ENCODE measurements at regions not wholly inside any gene's neighbourhood (a gene's known extent, or its start where the extent isn't known, plus 50 kb on each side); places are given as distances from the start of the nearest gene placed in this dataset.

DNA sequence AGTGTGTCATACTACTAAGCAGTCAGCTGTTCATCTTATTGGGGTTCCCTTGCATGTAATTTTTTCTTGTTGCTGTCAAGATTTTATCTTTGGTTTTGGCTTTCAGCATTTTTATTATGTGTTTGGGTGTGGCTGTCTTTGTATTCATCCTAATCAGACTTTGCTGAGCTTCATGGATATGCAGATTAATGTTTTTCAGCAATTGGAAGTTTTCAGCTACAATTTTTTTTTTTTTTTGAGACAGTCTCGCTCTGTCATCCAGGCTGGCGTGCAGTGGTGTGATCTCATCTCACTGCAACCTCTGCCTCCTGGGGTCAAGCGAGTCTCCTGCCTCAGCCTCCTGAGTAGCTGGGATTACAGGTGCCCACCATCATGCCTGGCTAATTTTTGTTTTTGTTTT, 108.8 kb downstream of the BARX1 start:
- H3K4me1 ChIP-seq (ENCODE audit: control insufficient read depth, extremely low read depth, insufficient read depth, low read length): no peaks in the 10 kb centered on the region
- no peak overlapping the region for H3K9ac ChIP-seq (ENCODE audit: insufficient read depth, low read length)
- H2AFZ ChIP-seq (ENCODE audit: low read length): no peak overlapping the region
- H3K27me3 ChIP-seq (ENCODE audit: control insufficient read depth, insufficient read depth, low read length): no peaks in the 10 kb centered on the region
- H3K36me3 ChIP-seq (ENCODE audit: control insufficient read depth, insufficient read depth, low read length): no peaks in the 10 kb centered on the region
- H3K79me2 ChIP-seq (ENCODE audit: control insufficient read depth, insufficient read depth, low read length): no peaks in the 10 kb centered on the region
- no peak overlapping the region for H3K4me3 ChIP-seq (replicated peaks in 1 of 4; ENCODE audit: control extremely low read depth in 1 of 4, insufficient read depth in 1 of 4, low read depth in 3 of 4, low read length in 4 of 4)
- no peak for DNase-seq (ENCODE audit: low read depth in 2 of 2)
- no peaks in the 10 kb centered on the region for H3K9me3 ChIP-seq (ENCODE audit: control insufficient read depth, insufficient read depth, low read depth, low read length)
- no peak overlapping the region for H3K27ac ChIP-seq (ENCODE audit: insufficient read depth, low read length)
- no peak for TF ChIP-seq EZH2 (IDR thresholded peaks at IDR 0.05; ENCODE audit: low read length, missing control alignments)
- no peak for TF ChIP-seq CTCF (conservative IDR thresholded peaks at IDR 0.05 in 1 of 2, IDR thresholded peaks at IDR 0.05 in 1 of 2; ENCODE audit: low read depth in 1 of 2, low read length in 2 of 2)
- H3K4me2 ChIP-seq (ENCODE audit: extremely low read depth, insufficient read depth, low read length): no peak overlapping the region
- no peaks in the 10 kb centered on the region for H4K20me1 ChIP-seq (ENCODE audit: control insufficient read depth, extremely low read depth, insufficient read depth, low read length)

DNA sequence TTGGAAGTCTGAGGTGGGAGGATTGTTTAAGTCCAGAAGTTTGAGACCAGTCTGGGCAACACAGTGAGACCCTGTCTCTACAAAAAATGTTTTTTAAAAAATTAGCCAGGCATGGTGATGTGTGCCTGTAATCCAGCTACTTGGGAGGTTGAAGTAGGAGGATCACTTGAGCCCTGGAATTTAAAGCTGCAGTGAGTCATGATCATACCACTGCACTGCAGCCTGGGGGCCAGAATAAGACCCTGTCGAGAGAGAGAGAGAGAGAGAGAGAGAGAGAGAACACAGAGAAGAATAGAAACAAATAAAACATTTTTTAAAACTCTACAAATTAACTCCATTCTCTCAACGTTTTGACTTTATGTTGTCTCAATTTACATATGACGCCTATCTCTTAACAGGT, 111.8 kb downstream of the BARX1 start:
- Histone ChIP-seq H4K20me1 (ENCODE audit: control insufficient read depth, extremely low read depth, insufficient read depth, low read length) (no peaks in the 10 kb centered on the region), H3K27ac (ENCODE audit: insufficient read depth, low read length) (no peak overlapping the region), H3K4me2 (ENCODE audit: extremely low read depth, insufficient read depth, low read length) (no peak overlapping the region), H3K4me3 (replicated peaks in 1 of 4; ENCODE audit: control extremely low read depth in 1 of 4, insufficient read depth in 1 of 4, low read depth in 3 of 4, low read length in 4 of 4) (no peak overlapping the region), H3K36me3 (ENCODE audit: control insufficient read depth, insufficient read depth, low read length) (no peaks in the 10 kb centered on the region), H3K79me2 (ENCODE audit: control insufficient read depth, insufficient read depth, low read length) (no peaks in the 10 kb centered on the region), H2AFZ (ENCODE audit: low read length) (no peak overlapping the region), H3K9ac (ENCODE audit: insufficient read depth, low read length) (no peak overlapping the region), H3K4me1 (ENCODE audit: control insufficient read depth, extremely low read depth, insufficient read depth, low read length) (no peaks in the 10 kb centered on the region), H3K9me3 (ENCODE audit: control insufficient read depth, insufficient read depth, low read depth, low read length) (no peaks in the 10 kb centered on the region), H3K27me3 (ENCODE audit: control insufficient read depth, insufficient read depth, low read length) (no peaks in the 10 kb centered on the region)
- no peak for DNase-seq (ENCODE audit: low read depth in 2 of 2)
- no peak for TF ChIP-seq EZH2 (IDR thresholded peaks at IDR 0.05; ENCODE audit: low read length, missing control alignments)
- no peak for TF ChIP-seq CTCF (conservative IDR thresholded peaks at IDR 0.05 in 1 of 2, IDR thresholded peaks at IDR 0.05 in 1 of 2; ENCODE audit: low read depth in 1 of 2, low read length in 2 of 2)

GRCh38 chr9:93830606-93831005, 124.5 kb downstream of the BARX1 start:
- Histone ChIP-seq H2AFZ (ENCODE audit: low read length) (no peak overlapping the region), H3K27me3 (ENCODE audit: control insufficient read depth, insufficient read depth, low read length) (no peaks in the 10 kb centered on the region), H3K27ac (ENCODE audit: insufficient read depth, low read length) (no peak overlapping the region), H3K9me3 (ENCODE audit: control insufficient read depth, insufficient read depth, low read depth, low read length) (no peaks in the 10 kb centered on the region), H3K4me2 (ENCODE audit: extremely low read depth, insufficient read depth, low read length) (no peak overlapping the region), H4K20me1 (ENCODE audit: control insufficient read depth, extremely low read depth, insufficient read depth, low read length) (no peaks in the 10 kb centered on the region), H3K9ac (ENCODE audit: insufficient read depth, low read length) (no peak overlapping the region), H3K4me3 (replicated peaks in 1 of 4; ENCODE audit: control extremely low read depth in 1 of 4, insufficient read depth in 1 of 4, low read depth in 3 of 4, low read length in 4 of 4) (no peak overlapping the region), H3K36me3 (ENCODE audit: control insufficient read depth, insufficient read depth, low read length) (no peaks in the 10 kb centered on the region), H3K79me2 (ENCODE audit: control insufficient read depth, insufficient read depth, low read length) (no peaks in the 10 kb centered on the region), H3K4me1 (ENCODE audit: control insufficient read depth, extremely low read depth, insufficient read depth, low read length) (no peaks in the 10 kb centered on the region)
- no peak for DNase-seq (ENCODE audit: low read depth in 2 of 2)
- TF ChIP-seq CTCF (conservative IDR thresholded peaks at IDR 0.05 in 1 of 2, IDR thresholded peaks at IDR 0.05 in 1 of 2; ENCODE audit: low read depth in 1 of 2, low read length in 2 of 2) (no peak), EZH2 (IDR thresholded peaks at IDR 0.05; ENCODE audit: low read length, missing control alignments) (no peak)
